Trophoblast cell (in vitro differentiated cells and primary cell): ENCODE measurements at regions not wholly inside any gene's neighbourhood (a gene's known extent, or its start where the extent isn't known, plus 50 kb on each side); places are given as distances from the start of the nearest gene placed in this dataset.

ENCODE experiments used
- DNase-seq, 2 donors: peaks; one replicate each; pipeline ENCODE4 v3.0.0-alpha.2; 2016
- H2AFZ ChIP-seq: 2 replicates; pipeline ENCODE4 v1.6.1; 2013; ENCODE audit warnings: low read length, moderate library complexity, mild to moderate bottlenecking; ENCODE audit not compliant: insufficient read depth, poor library complexity
- H2AK5ac ChIP-seq: 2 replicates; pipeline ENCODE4 v1.6.1; 2013; ENCODE audit warnings: mild to moderate bottlenecking, low read length
- H2BK120ac ChIP-seq: 2 replicates; pipeline ENCODE4 v1.6.1; 2013; ENCODE audit warnings: low read length, mild to moderate bottlenecking, moderate library complexity; ENCODE audit not compliant: insufficient read depth, poor library complexity
- H2BK12ac ChIP-seq: 2 replicates; pipeline ENCODE4 v1.6.1; 2013; ENCODE audit warnings: mild to moderate bottlenecking, low read length, moderate library complexity
- H2BK5ac ChIP-seq: 2 replicates; pipeline ENCODE4 v1.6.1; 2013; ENCODE audit warnings: low read length, low read depth, moderate library complexity, mild to moderate bottlenecking; ENCODE audit not compliant: poor library complexity
- H3K14ac ChIP-seq: 2 replicates; pipeline ENCODE4 v1.6.1; 2013; ENCODE audit warnings: mild to moderate bottlenecking, low read length
- H3K18ac ChIP-seq: 2 replicates; pipeline ENCODE4 v1.6.1; 2013; ENCODE audit warnings: mild to moderate bottlenecking, low read length
- H3K23ac ChIP-seq: 2 replicates; pipeline ENCODE4 v1.6.1; 2013; ENCODE audit warnings: low read length
- H3K27ac ChIP-seq: 2 replicates; pipeline ENCODE4 v1.5.1; 2013; ENCODE audit warnings: low read depth, mild to moderate bottlenecking, inconsistent platforms, low read length, moderate library complexity
- H3K27me3 ChIP-seq: 2 replicates; pipeline ENCODE4 v1.6.1; 2013; ENCODE audit warnings: inconsistent platforms, mild to moderate bottlenecking, low read length, moderate library complexity; ENCODE audit not compliant: insufficient read depth
- H3K36me3 ChIP-seq, 2 experiments: 1 replicate in 1 of 2; 2 replicates in 1 of 2; pipeline ENCODE4 v1.6.1; 2013; ENCODE audit warnings: low read length in 2 of 2, mild to moderate bottlenecking in 2 of 2, moderate library complexity in 1 of 2; ENCODE audit not compliant: insufficient read depth in 2 of 2, control insufficient read depth in 1 of 2
- H3K4ac ChIP-seq: 2 replicates; pipeline ENCODE4 v1.6.1; 2013; ENCODE audit warnings: low read depth, mild to moderate bottlenecking, low read length, moderate library complexity
- H3K4me1 ChIP-seq, 2 experiments: 1 replicate in 1 of 2; 2 replicates in 1 of 2; pipeline ENCODE4 v1.6.1; 2013; ENCODE audit warnings: low read length in 2 of 2, mild to moderate bottlenecking in 2 of 2, moderate library complexity in 1 of 2; ENCODE audit not compliant: insufficient read depth in 2 of 2, control insufficient read depth in 1 of 2
- H3K4me2 ChIP-seq: 2 replicates; pipeline ENCODE4 v1.6.1; 2013; ENCODE audit warnings: inconsistent platforms, mild to moderate bottlenecking, low read length, moderate library complexity
- H3K4me3 ChIP-seq: 2 replicates; pipeline ENCODE4 v1.5.1; 2013; ENCODE audit warnings: mild to moderate bottlenecking, low read depth, low read length, inconsistent platforms
- H3K79me1 ChIP-seq: one replicate; pipeline ENCODE4 v1.6.1; 2013; ENCODE audit warnings: low read length
- H3K79me2 ChIP-seq: 2 replicates; pipeline ENCODE4 v1.6.1; 2013; ENCODE audit warnings: low read length, mild to moderate bottlenecking; ENCODE audit not compliant: control insufficient read depth, insufficient read depth, poor library complexity
- H3K9ac ChIP-seq: 2 replicates; pipeline ENCODE4 v1.6.1; 2013; ENCODE audit warnings: mild to moderate bottlenecking, low read length
- H3K9me3 ChIP-seq: 2 replicates; pipeline ENCODE4 v1.6.1; 2013; ENCODE audit warnings: low read depth, mild to moderate bottlenecking, control low read depth, inconsistent platforms, low read length; ENCODE audit not compliant: insufficient read depth
- H4K12ac ChIP-seq: 2 replicates; pipeline ENCODE4 v1.6.1; 2013; ENCODE audit warnings: low read depth, mild to moderate bottlenecking, low read length, moderate library complexity
- H4K8ac ChIP-seq: 2 replicates; pipeline ENCODE4 v1.6.1; 2013; ENCODE audit warnings: low read depth, mild to moderate bottlenecking, low read length, moderate library complexity
- H4K91ac ChIP-seq: one replicate; pipeline ENCODE4 v1.6.1; 2013; ENCODE audit warnings: low read depth, mild to moderate bottlenecking, low read length, moderate library complexity
- WGBS: extraction: QIAGEN DNeasy Blood & Tissue Kit; methylation state at CpG from one replicate; pipeline ENCODE4 v1.1.7; 2013; ENCODE audit warnings: missing lambda C conversion rate; ENCODE audit not compliant: insufficient read length, insufficient coverage; ENCODE audit errors: extremely low coverage; 5-methylcytosine and 5-hydroxymethylcytosine counted together

- no peak overlapping the region for H3K27ac ChIP-seq
Measured at GRCh38 chr4:120622601-120623000, 299.9 kb downstream of the PRDM5 start.

GRCh38 chr4:120617171-120617570, 305.4 kb downstream of the PRDM5 start:
- no peaks in the 10 kb centered on the region for H3K9me3 ChIP-seq
- H4K12ac ChIP-seq, result no peak overlapping the region
- no peak overlapping the region for H3K4me2 ChIP-seq
- DNase-seq, result no peak
- H3K23ac ChIP-seq, result no peak overlapping the region
- H3K9ac ChIP-seq, result no peak overlapping the region
- H3K4me3 ChIP-seq, result no peak overlapping the region
- H2BK12ac ChIP-seq, result no peak overlapping the region
- no peaks in the 10 kb centered on the region for H3K79me2 ChIP-seq
- no peak overlapping the region for H2AK5ac ChIP-seq
- H3K4ac ChIP-seq, result no peak overlapping the region
- no peak overlapping the region for H3K27ac ChIP-seq
- H3K36me3 ChIP-seq, result no peaks in the 10 kb centered on the region
- no peaks in the 10 kb centered on the region for H3K27me3 ChIP-seq
- H2AFZ ChIP-seq, result no peak overlapping the region
- no peak overlapping the region for H2BK120ac ChIP-seq
- no peak overlapping the region for H3K18ac ChIP-seq
- H3K4me1 ChIP-seq, result no peaks in the 10 kb centered on the region
- H2BK5ac ChIP-seq, result no peak overlapping the region
- no peaks in the 10 kb centered on the region for H3K79me1 ChIP-seq
- H4K91ac ChIP-seq, result no peak overlapping the region
- no peak overlapping the region for H3K14ac ChIP-seq
- H4K8ac ChIP-seq, result no peak overlapping the region

More at GRCh38 chr4:120622601-120623000, 299.9 kb downstream of the PRDM5 start:
- Histone ChIP-seq H2BK5ac (no peak overlapping the region), H3K23ac (no peak overlapping the region), H3K79me1 (no peaks in the 10 kb centered on the region), H3K9me3 (no peaks in the 10 kb centered on the region), H3K4me2 (no peak overlapping the region), H4K8ac (no peak overlapping the region), H3K9ac (no peak overlapping the region), H3K4me1 (no peaks in the 10 kb centered on the region), H3K14ac (no peak overlapping the region), H3K79me2 (no peaks in the 10 kb centered on the region), H3K4ac (no peak overlapping the region), H2BK120ac (no peak overlapping the region), H4K12ac (no peak overlapping the region), H3K36me3 (no peaks in the 10 kb centered on the region), H2BK12ac (no peak overlapping the region), H2AFZ (no peak overlapping the region), H3K27me3 (no peaks in the 10 kb centered on the region), H2AK5ac (no peak overlapping the region), H3K18ac (no peak overlapping the region), H3K4me3 (no peak overlapping the region), H4K91ac (no peak overlapping the region)
- DNase-seq, result no peak

GRCh38 chr4:120616041-120616440, 306.5 kb downstream of the PRDM5 start:
- no peak overlapping the region for H2BK12ac ChIP-seq
- no peak overlapping the region for H2BK5ac ChIP-seq
- H4K91ac ChIP-seq, result no peak overlapping the region
- H3K4me1 ChIP-seq, result no peaks in the 10 kb centered on the region
- no peak overlapping the region for H3K4me2 ChIP-seq
- H2AK5ac ChIP-seq, result no peak overlapping the region
- no peak overlapping the region for H3K14ac ChIP-seq
- H2BK120ac ChIP-seq, result no peak overlapping the region
- no peak overlapping the region for H3K4me3 ChIP-seq
- no peak overlapping the region for H4K8ac ChIP-seq
- no peaks in the 10 kb centered on the region for H3K9me3 ChIP-seq
- H2AFZ ChIP-seq, result no peak overlapping the region
- no peak overlapping the region for H3K27ac ChIP-seq
- H3K36me3 ChIP-seq, result no peaks in the 10 kb centered on the region
- no peak overlapping the region for H3K9ac ChIP-seq
- no peaks in the 10 kb centered on the region for H3K27me3 ChIP-seq
- no peak for DNase-seq
- no peaks in the 10 kb centered on the region for H3K79me2 ChIP-seq
- no peaks in the 10 kb centered on the region for H3K79me1 ChIP-seq
- no peak overlapping the region for H4K12ac ChIP-seq
- no peak overlapping the region for H3K23ac ChIP-seq
- no CpG with 5 or more reads among the region's 1 CpG for WGBS
- no peak overlapping the region for H3K4ac ChIP-seq
- H3K18ac ChIP-seq, result no peak overlapping the region

- Histone ChIP-seq H3K23ac (no peak overlapping the region), H3K36me3 (no peaks in the 10 kb centered on the region), H4K12ac (no peak overlapping the region), H2BK12ac (no peak overlapping the region), H3K18ac (no peak overlapping the region), H3K27ac (no peak overlapping the region), H2BK120ac (no peak overlapping the region), H3K79me1 (no peaks in the 10 kb centered on the region), H4K8ac (no peak overlapping the region), H3K27me3 (no peaks in the 10 kb centered on the region), H3K9me3 (no peaks in the 10 kb centered on the region), H3K4me1 (no peaks in the 10 kb centered on the region), H2AK5ac (no peak overlapping the region), H3K79me2 (no peaks in the 10 kb centered on the region), H4K91ac (no peak overlapping the region), H2BK5ac (no peak overlapping the region), H3K9ac (no peak overlapping the region), H3K4me3 (no peak overlapping the region), H3K4ac (no peak overlapping the region), H2AFZ (no peak overlapping the region), H3K14ac (no peak overlapping the region), H3K4me2 (no peak overlapping the region)
- DNase-seq, result no peak
- no CpG with 5 or more reads among the region's 1 CpG for WGBS
Measured at GRCh38 chr4:120613778-120614177, 308.7 kb downstream of the PRDM5 start.

- no peak for DNase-seq
- Histone ChIP-seq H2BK120ac (no peak overlapping the region), H2BK12ac (no peak overlapping the region), H3K79me1 (no peaks in the 10 kb centered on the region), H3K4me1 (no peaks in the 10 kb centered on the region), H3K23ac (no peak overlapping the region), H3K14ac (no peak overlapping the region), H2AK5ac (no peak overlapping the region), H3K9me3 (no peaks in the 10 kb centered on the region), H2BK5ac (no peak overlapping the region), H3K4me3 (no peak overlapping the region), H3K27ac (no peak overlapping the region), H4K12ac (no peak overlapping the region), H3K18ac (no peak overlapping the region), H3K9ac (no peak overlapping the region), H3K79me2 (no peaks in the 10 kb centered on the region), H4K91ac (no peak overlapping the region), H2AFZ (no peak overlapping the region), H3K36me3 (no peaks in the 10 kb centered on the region), H3K4ac (no peak overlapping the region), H3K4me2 (no peak overlapping the region), H4K8ac (no peak overlapping the region), H3K27me3 (no peaks in the 10 kb centered on the region)
- WGBS, result no CpG with 5 or more reads among the region's 1 CpG
Measured at GRCh38 chr4:120611092-120611491, 311.4 kb downstream of the PRDM5 start.
